ENCODE measurements at regions not wholly inside any gene's neighbourhood (a gene's known extent, or its start where the extent isn't known, plus 50 kb on each side); places are given as distances from the start of the nearest gene placed in this dataset.

GRCh38 chr10:123506455-123506854 lies 159.7 kb upstream of the GPR26 start:
- no peak for DNase-seq

GRCh38 chr10:123507298-123507697 lies 158.9 kb upstream of the GPR26 start:
- no peak for DNase-seq

GRCh38 chr10:123509338-123509737 lies 156.8 kb upstream of the GPR26 start:
- DNase-seq = no peak

- DNase-seq = no peak
These were observed 153.0 kb upstream of the GPR26 start for GRCh38 chr10:123512901-123513775.

- DNase-seq = no peak
These were observed 152.3 kb upstream of the GPR26 start for GRCh38 chr10:123513870-123514269.

GRCh38 chr10:123514996-123515395 lies 151.2 kb upstream of the GPR26 start:
- DNase-seq = no peak

- DNase-seq = no peak
These were observed 150.5 kb upstream of the GPR26 start for GRCh38 chr10:123515661-123516060.

- no peak for DNase-seq
These were observed 149.9 kb upstream of the GPR26 start for GRCh38 chr10:123516291-123516690.

- no peak for DNase-seq
These were observed 148.7 kb upstream of the GPR26 start for GRCh38 chr10:123517426-123517825.

GRCh38 chr10:123517901-123518300 lies 148.3 kb upstream of the GPR26 start:
- DNase-seq = no peak

GRCh38 chr10:123518765-123519164 lies 147.4 kb upstream of the GPR26 start:
- DNase-seq = no peak

GRCh38 chr10:123519861-123520260 lies 146.3 kb upstream of the GPR26 start:
- no peak for DNase-seq

GRCh38 chr10:123521076-123521475 lies 145.1 kb upstream of the GPR26 start:
- DNase-seq = no peak

- no peak for DNase-seq
These were observed 144.6 kb upstream of the GPR26 start for GRCh38 chr10:123521556-123521955.

GRCh38 chr10:123522702-123523312 lies 143.3 kb upstream of the GPR26 start:
- DNase-seq = no peak

GRCh38 chr10:123523833-123524232 lies 142.3 kb upstream of the GPR26 start:
- DNase-seq = no peak

- no peak for DNase-seq
These were observed 139.6 kb upstream of the GPR26 start for GRCh38 chr10:123526356-123527064.

- DNase-seq = no peak
These were observed 139.0 kb upstream of the GPR26 start for GRCh38 chr10:123527151-123527550.

- no peak for DNase-seq
These were observed 136.9 kb upstream of the GPR26 start for GRCh38 chr10:123529146-123529760.

GRCh38 chr10:123530166-123530870 lies 135.8 kb upstream of the GPR26 start:
- no peak for DNase-seq

GRCh38 chr10:123535386-123535785 lies 130.8 kb upstream of the GPR26 start:
- no peak for DNase-seq

- no peak for DNase-seq
These were observed 129.8 kb upstream of the GPR26 start for GRCh38 chr10:123536176-123536845.
